GM04504 (cell line): ENCODE measurements at regions not wholly inside any gene's neighbourhood (a gene's known extent, or its start where the extent isn't known, plus 50 kb on each side); places are given as distances from the start of the nearest gene placed in this dataset.
"Not testable (repeated sequence)": the region's sequence is repeated elsewhere in the genome, so short reads cannot be mapped to it uniquely, and the experiment has no call there.

ENCODE experiments used
- DNase-seq: peaks from one replicate; pipeline ENCODE4 v3.0.0-alpha.2; 2012; ENCODE audit warnings: low read depth

GRCh38 chr4:184907810-184908209, 82.0 kb upstream of the ACSL1 start:
- DNase-seq, result no peak

GRCh38 chr4:184911310-184911709, 85.5 kb upstream of the ACSL1 start:
- peak; percentile 7 for DNase-seq

GRCh38 chr4:184913356-184914143, 87.8 kb upstream of the ACSL1 start:
- no peak for DNase-seq

GRCh38 chr4:184918799-184919198, 93.0 kb upstream of the ACSL1 start:
- DNase-seq, result not testable (repeated sequence)

GRCh38 chr4:184921456-184921855, 95.7 kb upstream of the ACSL1 start:
- DNase-seq, result no peak

GRCh38 chr4:184922301-184922700, 96.0 kb upstream of the HELT start:
- no peak for DNase-seq

GRCh38 chr4:184924516-184924915, 93.8 kb upstream of the HELT start:
- no peak for DNase-seq

- no peak for DNase-seq
Measured at GRCh38 chr4:184929476-184929875, 88.8 kb upstream of the HELT start.

- DNase-seq, result no peak
Measured at GRCh38 chr4:184930026-184930425, 88.3 kb upstream of the HELT start.

GRCh38 chr4:184932343-184932742, 85.9 kb upstream of the HELT start:
- DNase-seq, result no peak

- DNase-seq, result no peak
Measured at GRCh38 chr4:184933311-184933710, 85.0 kb upstream of the HELT start.

GRCh38 chr4:184934184-184934583, 84.1 kb upstream of the HELT start:
- DNase-seq, result no peak

GRCh38 chr4:184934961-184935360, 83.3 kb upstream of the HELT start:
- DNase-seq, result no peak

GRCh38 chr4:184936071-184936470, 82.2 kb upstream of the HELT start:
- no peak for DNase-seq

- no peak for DNase-seq
Measured at GRCh38 chr4:184937030-184937710, 81.1 kb upstream of the HELT start.

- DNase-seq, result no peak
Measured at GRCh38 chr4:184937745-184938144, 80.5 kb upstream of the HELT start.

- DNase-seq, result no peak
Measured at GRCh38 chr4:184938871-184939270, 79.4 kb upstream of the HELT start.

- DNase-seq, result no peak
Measured at GRCh38 chr4:184939978-184940377, 78.3 kb upstream of the HELT start.

GRCh38 chr4:184940500-184940899, 77.8 kb upstream of the HELT start:
- no peak for DNase-seq

GRCh38 chr4:184941671-184942418, 76.4 kb upstream of the HELT start:
- no peak for DNase-seq

GRCh38 chr4:184942444-184943425, 75.6 kb upstream of the HELT start:
- DNase-seq, result no peak

- no peak for DNase-seq
Measured at GRCh38 chr4:184949020-184949419, 69.3 kb upstream of the HELT start.
